K562 (cell line): ENCODE measurements at regions not wholly inside any gene's neighbourhood (a gene's known extent, or its start where the extent isn't known, plus 50 kb on each side); places are given as distances from the start of the nearest gene placed in this dataset.

Experiments used
- E2F1 ChIP-seq: sonication (generic); formaldehyde crosslinking; IDR thresholded peaks from 2 replicates; pipeline ENCODE4 v1.8.1; 2023; ENCODE audit warnings: mild to moderate bottlenecking, missing genetic modification reagents, moderate library complexity
- GABPA ChIP-seq: fragments of 200-800 bp; sonication (Bioruptor generic); conservative IDR thresholded peaks from 2 replicates; pipeline ENCODE4 v1.6.1; 2016; ENCODE audit warnings: low read depth, missing genetic modification characterization, missing compliant biosample characterization
- JUN ChIP-seq, 2 experiments: sonication (generic) in 1 of 2; formaldehyde crosslinking in 1 of 2; IDR thresholded peaks; 2 replicates each; pipeline versions ENCODE4 v1.6.1 to v1.8.0; 2012 to 2022; ENCODE audit warnings: borderline replicate concordance in 2 of 2, mild to moderate bottlenecking in 2 of 2, improper control_type of control experiment in 1 of 2, low read depth in 1 of 2, low read length in 1 of 2, missing genetic modification reagents in 1 of 2
- MCM2 ChIP-seq: fragments of 450-650 bp; IDR thresholded peaks from 2 replicates; pipeline ENCODE4 v1.6.1; 2017; ENCODE audit warnings: low read depth, mild to moderate bottlenecking
- MYC ChIP-seq, 2 experiments: fragments of 250-450 bp in 1 of 2; sonication (Bioruptor Pico) in 1 of 2; IDR thresholded peaks; 2 replicates each; pipeline versions ENCODE4 v1.5.1 to v1.6.1; 2012 to 2021; ENCODE audit warnings: low read depth in 2 of 2, borderline replicate concordance in 1 of 2, improper control_type of control experiment in 1 of 2, low read length in 1 of 2, mild to moderate bottlenecking in 1 of 2, moderate library complexity in 1 of 2
- SETDB1 ChIP-seq: IDR thresholded peaks from one replicate; pipeline ENCODE4 v1.6.1; 2012; ENCODE audit warnings: low read length, control low read depth, inconsistent platforms
- ZFX ChIP-seq: sonication (generic); formaldehyde crosslinking; IDR thresholded peaks from 2 replicates; pipeline ENCODE4 v1.8.0; 2022; ENCODE audit warnings: mild to moderate bottlenecking, missing genetic modification reagents, moderate library complexity

- TF ChIP-seq ZFX (CRISPR knock-in tag) (no peak), JUN (IDR thresholded peaks at IDR 0.05; ENCODE audit: borderline replicate concordance, low read depth, low read length) (no peak), JUN (CRISPR knock-in tag; IDR thresholded peaks at IDR 0.05; ENCODE audit: borderline replicate concordance) (no peak), MCM2 (no peak), E2F1 (CRISPR knock-in tag) (no peak), GABPA (no peak), SETDB1 (no peak), MYC (IDR thresholded peaks at IDR 0.05; ENCODE audit: low read depth, low read length) (no peak), MYC (CRISPR knock-in tag; IDR thresholded peaks at IDR 0.05; ENCODE audit: borderline replicate concordance, low read depth) (no peak)
Observed at GRCh38 chr11:116072133-116072532, 567.9 kb upstream of the CADM1 start.
